ENCODE measurements at regions not wholly inside any gene's neighbourhood (a gene's known extent, or its start where the extent isn't known, plus 50 kb on each side); places are given as distances from the start of the nearest gene placed in this dataset.

DNA sequence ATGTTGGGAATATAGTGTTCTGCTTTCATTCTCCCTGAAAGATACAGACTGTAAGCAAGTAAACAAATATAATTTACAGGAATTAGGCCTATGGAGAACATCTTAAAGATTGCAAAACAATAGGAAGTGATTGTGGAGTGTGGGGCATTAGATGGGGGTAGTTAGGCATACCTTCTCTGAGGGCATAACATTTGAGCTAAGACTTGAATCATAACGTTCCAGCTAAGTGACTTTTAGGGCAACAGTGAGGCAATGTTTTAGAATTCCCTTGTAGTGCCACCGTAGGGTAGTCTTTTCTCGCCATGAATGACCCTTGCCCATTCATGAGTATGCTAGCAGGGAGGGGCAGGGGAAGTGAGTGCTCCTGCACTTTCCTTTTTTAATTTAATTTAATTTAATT, 173.3 kb downstream of the SPATA31D1 start:
- no peak for DNase-seq

DNA sequence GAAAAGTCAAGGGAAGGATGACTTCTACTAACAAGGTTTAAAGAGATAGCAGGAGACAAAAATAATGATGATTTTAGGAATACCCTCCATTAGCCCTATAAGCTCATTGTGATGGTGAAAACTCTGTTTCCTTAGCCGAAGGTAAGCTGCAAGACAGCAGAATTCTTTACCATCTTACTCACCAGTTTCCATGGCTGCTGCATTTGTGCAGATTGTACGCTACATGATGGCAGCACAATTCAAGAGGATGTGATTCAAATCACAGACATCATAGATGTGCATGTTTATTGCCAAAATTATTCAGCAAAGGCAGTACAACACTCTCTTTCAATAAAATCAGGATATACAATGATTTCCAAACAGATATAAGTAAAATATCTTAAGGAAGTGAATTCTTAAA, 175.6 kb downstream of the SPATA31D1 start:
- no peak for DNase-seq

DNA sequence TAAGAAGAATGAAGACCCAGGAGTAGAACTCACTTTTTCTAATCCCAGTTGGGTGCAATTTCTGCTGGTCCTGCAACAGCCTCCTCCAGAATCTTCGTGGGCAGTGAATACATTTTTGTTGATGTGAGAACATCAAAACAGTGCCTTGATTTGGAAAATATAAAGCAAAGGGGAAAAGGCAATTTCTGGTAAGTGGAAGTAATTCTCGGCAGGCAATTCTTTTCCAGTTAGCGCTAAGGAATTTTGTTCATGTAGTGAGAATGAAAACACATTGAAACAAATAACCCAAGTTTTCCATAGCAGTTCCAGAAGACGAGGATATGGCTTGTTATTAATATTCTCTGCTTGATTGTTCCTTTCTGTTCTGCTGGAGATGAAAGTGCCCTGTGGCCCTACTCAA, 178.7 kb downstream of the SPATA31D1 start:
- DNase-seq = no peak

- DNase-seq = peak in 3 of 4 experiments; percentile 15 to 23 (median 16)
Measured at GRCh38 chr9:82168585-82168984, 180.0 kb downstream of the SPATA31D1 start.

- peak in 3 of 4 experiments; percentile 6 to 40 (median 36) for DNase-seq
Measured at GRCh38 chr9:82170866-82171265, 182.3 kb downstream of the SPATA31D1 start.

DNA sequence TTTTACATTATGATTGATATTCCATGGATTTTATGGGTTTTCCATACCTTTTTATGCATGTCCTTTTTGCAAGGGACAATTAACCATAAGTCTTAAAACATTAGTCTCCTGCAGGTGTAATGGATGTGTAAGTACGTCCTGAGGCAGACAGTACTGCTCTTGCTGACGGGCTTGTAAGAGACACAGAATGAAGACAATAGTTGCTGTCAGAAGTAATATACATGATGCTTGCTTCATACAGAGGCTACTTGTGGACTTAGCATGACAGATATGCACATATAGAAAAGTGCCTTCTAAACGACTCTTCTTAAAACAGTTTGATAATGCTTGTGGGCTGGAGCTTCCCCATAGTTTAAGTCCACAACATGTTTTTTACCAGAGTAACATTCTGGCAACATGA, 182.7 kb downstream of the SPATA31D1 start:
- no peak for DNase-seq

DNA sequence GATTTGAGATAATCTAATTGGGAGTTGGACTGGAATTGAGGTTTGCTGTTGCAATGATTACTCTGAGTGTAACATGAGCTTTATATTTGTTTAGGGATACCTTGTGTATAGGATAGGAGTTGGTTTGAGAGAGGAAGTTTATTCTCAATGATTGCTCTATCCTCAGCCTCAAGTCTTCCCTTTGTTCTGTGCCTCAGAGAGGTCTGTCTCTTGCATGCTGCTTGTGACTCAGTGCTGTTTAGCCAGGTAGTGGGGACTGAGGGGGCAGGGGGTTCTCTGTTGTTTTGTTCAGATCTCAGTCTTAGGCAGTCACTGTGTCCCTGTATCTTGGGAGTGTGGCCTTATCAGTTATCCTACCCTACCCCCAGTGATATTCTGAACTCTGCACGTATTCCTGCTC, 192.1 kb downstream of the SPATA31D1 start:
- DNase-seq = no peak

DNA sequence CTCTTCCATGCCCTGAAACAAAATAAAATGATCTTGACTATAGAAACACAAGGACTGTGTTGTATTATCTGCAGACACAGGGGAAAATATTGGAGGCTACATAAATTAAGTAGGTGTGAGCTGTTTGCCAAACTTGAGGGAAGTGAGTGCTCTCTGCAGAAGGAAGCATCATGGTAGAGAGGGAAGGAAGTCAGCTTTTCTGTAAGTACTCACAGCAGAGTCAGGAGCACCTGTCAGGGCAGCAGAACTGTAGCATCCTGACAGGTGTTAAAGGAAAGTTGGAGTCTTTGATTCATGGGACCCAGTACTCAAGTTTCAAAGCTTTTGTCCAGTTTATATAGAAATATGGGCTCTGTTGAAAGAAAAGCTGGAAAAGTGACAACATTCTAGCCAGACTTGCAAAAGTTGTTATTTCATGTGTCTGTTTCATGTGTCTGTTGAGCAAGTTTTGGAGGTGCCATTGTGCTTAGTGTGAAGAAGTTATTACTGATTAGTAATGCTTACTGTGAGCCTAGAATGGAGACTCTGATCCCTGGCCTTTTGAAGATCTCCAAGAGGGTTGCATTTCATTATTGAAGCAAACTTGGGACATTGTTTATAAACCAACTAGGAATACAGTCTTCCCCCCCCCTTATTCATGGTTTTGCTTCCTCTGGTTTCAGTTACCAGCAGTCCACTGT, 194.7 kb downstream of the SPATA31D1 start:
- DNase-seq = no peak

- no peak for DNase-seq
Measured at GRCh38 chr9:82184524-82184923, 196.0 kb downstream of the SPATA31D1 start.

DNA sequence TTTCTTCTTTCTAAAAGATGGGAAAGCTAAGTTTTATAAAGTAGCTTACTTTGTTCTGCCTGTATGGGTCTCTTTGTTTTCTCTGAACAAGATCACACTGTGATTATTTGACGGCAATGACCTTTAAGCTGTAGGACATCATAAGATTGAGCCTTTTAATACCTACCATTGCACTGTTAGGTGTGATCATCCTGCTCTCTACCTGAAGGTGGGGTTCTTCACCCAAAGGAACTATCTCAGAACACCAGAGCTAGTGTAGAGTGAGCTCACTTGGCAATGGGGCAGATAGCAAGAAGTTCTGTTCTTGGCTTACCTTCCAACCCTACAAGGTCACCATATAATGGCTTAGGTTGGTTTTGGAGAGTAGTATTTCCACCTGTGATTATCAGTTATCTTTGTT, 200.2 kb downstream of the SPATA31D1 start:
- no peak for DNase-seq

DNA sequence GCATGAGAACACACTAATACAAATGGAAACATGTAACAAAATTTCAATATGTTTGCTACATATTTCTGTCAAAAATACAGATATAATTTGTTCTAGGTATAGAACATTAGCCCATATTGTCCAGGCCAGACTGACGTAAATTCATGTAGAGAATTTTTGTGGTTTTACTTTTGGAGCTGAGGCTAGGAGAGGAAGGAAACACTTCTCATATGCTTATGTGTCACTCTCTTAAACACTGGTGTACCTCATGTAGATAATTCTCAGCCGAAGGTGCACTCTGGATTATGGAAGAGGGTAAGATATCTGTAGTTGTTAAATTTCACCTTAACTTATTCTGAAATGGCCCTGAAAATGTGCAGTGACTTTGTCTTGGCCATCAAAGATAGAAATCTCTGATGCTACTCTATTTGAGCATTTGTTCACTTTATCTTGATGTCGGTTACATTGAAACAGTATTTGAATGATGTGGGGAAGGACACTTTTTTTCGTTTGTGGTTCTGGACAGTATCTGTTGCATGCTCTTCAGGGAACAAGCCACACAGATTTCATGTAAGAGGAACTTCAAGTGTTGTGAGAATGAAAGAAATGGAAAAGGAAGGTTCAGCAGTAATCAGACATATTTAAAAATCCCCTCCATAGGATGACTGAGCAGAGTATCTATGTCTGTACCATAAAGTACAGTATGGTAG, 202.7 kb downstream of the SPATA31D1 start:
- peak; percentile 17 to 60 (median 38) for DNase-seq

GRCh38 chr9:82192211-82192610, 203.6 kb downstream of the SPATA31D1 start:
- peak; percentile 7 to 65 (median 34) for DNase-seq

DNA sequence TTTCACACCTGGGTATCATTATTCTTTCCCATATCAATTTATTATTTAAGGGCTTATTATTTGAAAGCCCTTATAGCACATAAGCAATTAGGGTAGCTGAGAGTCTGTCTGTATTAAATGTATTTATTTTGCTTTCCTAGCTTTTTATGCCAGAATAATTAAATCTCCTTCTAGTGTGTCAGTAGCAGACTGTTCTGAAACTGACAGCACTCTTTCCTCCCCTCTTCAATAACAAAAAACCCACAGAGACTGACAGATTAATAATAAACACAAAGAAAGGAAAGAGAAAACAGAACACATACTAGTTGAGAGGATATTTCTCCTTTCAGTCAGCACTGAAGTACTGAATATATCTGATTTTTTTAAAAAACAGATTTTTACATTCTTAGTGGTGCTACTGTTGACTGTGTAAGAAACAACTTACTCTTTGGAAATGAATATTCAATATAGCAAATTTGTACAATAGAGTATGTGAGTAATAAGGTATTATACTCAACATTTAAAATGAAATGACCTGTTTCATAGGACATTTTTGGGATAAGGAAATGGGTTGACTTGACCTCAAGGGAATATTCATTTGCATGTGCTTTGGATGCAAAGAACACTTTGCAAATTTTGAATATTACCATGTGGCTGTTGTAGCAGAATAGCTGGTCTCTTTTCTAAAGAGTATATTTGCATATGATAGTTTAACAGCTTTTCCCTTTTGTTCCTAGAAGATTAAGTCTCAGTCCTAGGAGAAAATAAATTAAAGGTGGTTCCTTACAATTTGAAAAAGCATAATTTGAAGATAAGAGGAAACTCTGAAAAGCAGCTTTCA, 208.3 kb downstream of the SPATA31D1 start:
- no peak for DNase-seq

DNA sequence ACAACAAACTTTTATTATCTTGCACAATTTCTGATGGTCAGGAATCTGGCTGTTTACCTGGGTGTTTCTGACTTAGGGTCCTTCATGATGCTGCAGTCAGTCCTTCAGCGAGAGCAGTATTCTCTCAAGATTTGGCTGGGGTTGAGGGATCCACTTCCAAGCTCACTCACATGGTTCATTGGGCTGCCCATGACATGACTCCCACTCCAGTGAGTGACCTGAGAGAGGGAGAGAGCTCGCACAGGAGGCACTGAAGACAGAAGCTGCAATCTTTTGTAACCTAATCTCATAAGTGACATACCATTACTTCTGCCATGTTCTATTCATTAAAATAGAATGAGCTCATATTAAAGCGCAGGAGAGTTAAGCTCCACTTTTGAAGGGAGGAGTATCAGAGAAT, 212.6 kb downstream of the SPATA31D1 start:
- DNase-seq = no peak

GRCh38 chr9:82202808-82203207, 214.2 kb downstream of the SPATA31D1 start:
- DNase-seq = peak in 2 of 4 experiments; percentile 29 to 34

DNA sequence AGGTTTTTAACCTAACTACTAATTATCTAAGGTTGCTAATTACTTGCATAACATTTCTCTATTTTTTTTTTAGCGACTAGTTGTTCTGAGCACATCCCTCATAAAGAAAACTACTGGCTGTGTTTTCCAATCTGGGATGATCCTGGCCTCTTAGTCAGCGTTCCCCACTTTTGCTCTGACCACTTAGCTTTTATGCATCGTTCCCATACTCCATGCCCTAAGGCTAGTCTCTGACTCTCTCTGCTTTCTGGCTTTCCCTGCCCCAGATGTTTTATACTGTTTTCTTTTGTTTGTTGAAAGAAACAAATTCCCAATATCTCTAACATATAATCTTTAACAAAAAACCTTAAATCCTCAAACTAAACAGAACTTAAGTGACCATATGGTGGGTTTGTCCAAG, 217.9 kb downstream of the SPATA31D1 start:
- no peak for DNase-seq

GRCh38 chr9:82206946-82207345, 218.4 kb downstream of the SPATA31D1 start:
- DNase-seq = no peak

DNA sequence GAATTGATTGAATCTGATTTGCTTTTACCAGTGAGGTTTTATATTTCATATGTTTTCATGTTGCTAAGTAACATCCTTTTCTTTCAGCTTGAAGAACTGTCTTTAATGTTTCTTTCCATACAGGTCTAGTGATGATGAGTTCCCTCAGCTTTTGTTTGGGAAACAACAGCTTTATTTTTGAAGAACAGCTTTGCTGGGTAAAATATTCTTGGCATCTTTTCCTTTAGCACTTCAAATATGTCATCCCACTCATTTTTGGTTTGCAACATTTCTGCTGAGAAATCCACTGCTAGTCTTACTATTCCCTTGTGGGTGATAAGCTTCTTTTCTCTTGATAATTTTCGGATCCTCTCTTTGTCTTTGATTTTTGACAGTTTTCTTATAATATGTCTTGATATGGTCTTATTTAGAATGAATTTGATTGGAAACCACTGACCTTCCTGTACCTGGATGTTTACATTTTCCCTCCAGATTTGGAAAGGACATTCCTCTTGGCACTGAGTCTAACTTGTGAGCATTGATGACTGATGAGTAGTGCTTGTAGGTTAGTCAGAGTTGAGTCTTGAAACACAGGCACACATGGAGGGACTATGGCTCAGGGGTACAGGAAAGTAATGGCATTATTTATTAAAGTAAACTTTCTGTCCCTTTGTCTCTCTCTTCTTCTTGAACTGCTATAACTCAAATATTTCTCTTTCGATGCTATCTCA, 220.3 kb downstream of the SPATA31D1 start:
- no peak for DNase-seq

DNA sequence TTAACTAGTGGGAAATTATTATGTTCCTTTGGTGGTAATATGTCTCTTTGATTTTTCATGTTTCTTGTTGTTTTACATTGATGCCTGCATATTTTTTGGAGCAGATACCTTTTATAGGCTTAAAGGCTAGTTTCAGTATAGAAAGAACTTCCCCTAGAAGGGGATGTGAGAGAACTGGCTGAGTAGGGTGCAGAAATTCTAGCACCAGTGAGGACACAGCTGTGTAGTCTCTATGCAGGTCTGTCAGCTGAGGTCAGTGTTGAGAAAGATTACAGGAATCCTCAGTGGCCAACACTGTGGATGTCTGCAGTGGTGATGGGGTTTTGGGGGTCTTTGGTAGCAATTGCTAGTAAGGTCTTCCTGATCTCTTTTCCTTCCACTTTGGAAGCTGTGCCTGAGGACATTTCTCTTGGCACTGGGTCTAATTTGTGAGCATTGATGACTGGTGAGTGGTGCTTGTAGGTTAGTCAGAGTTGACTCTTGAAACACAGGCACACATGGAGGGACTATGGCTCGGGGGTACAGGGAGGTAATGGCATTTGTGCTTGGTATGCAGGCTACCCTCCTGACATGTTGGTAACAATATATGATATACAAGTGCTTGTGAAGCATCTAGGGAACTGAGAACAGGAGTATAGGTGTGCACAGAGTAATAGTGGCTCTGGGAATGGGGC, 221.4 kb downstream of the SPATA31D1 start:
- DNase-seq = no peak

- DNase-seq = no peak
Measured at GRCh38 chr9:82212885-82213284, 224.3 kb downstream of the SPATA31D1 start.

GRCh38 chr9:82216435-82216834, 227.9 kb downstream of the SPATA31D1 start:
- no peak for DNase-seq

DNA sequence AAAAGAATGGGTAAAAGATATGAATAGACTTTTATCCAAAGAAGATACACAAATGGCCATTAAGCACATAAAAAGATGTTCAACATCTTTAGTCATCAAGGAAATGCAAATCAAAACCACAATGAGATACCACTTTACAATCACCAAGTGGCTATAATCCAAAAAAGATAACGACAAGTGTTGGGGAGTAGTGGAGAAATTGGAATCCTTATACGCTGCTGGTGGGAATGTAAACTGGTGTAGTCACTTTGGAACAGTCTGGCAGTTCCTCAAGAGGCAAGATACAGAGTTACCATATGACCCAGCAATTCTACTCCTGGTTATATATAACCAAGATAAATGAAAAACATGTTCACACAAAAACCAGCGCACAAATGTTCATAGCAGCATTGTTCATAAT, 234.9 kb downstream of the SPATA31D1 start:
- no peak for DNase-seq
